GM12878 (cell line): ENCODE measurements at regions not wholly inside any gene's neighbourhood (a gene's known extent, or its start where the extent isn't known, plus 50 kb on each side); places are given as distances from the start of the nearest gene placed in this dataset.

Experiments used
- FOS ChIP-seq: IDR thresholded peaks from 3 replicates; pipeline ENCODE4 v1.6.1; 2011; ENCODE audit warnings: borderline replicate concordance; ENCODE audit not compliant: insufficient read length; ENCODE audit errors: extremely low read depth
- MEF2B ChIP-seq: fragments of 450-650 bp; IDR thresholded peaks from 2 replicates; pipeline ENCODE4 v1.6.1; 2018; ENCODE audit warnings: mild to moderate bottlenecking, moderate library complexity; ENCODE audit not compliant: partially characterized antibody, poor library complexity, severe bottlenecking
- MLLT1 ChIP-seq: fragments of 450-650 bp; IDR thresholded peaks from 2 replicates; pipeline ENCODE4 v1.6.1; 2016; ENCODE audit warnings: mild to moderate bottlenecking
- MTA2 ChIP-seq: fragments of 450-650 bp; IDR thresholded peaks from 2 replicates; pipeline ENCODE4 v1.6.1; 2016; ENCODE audit warnings: low read depth, mild to moderate bottlenecking, moderate library complexity
- NFXL1 ChIP-seq: fragments of 450-650 bp; IDR thresholded peaks from 2 replicates; pipeline ENCODE4 v1.6.1; 2017; ENCODE audit warnings: antibody characterized with exemption, mild to moderate bottlenecking, borderline replicate concordance
- PRDM15 ChIP-seq: fragments of 450-650 bp; formaldehyde crosslinking; IDR thresholded peaks from 2 replicates; pipeline ENCODE4 v1.4.0; 2020; ENCODE audit warnings: mild to moderate bottlenecking, moderate library complexity
- SIX5 ChIP-seq: IDR thresholded peaks from 2 replicates; pipeline ENCODE4 v1.6.1; 2011; ENCODE audit warnings: mild to moderate bottlenecking, low read depth, low read length, moderate library complexity; ENCODE audit not compliant: severe bottlenecking
- ZNF24 ChIP-seq: fragments of 450-650 bp; IDR thresholded peaks from 2 replicates; pipeline ENCODE4 v1.6.1; 2017; ENCODE audit warnings: antibody characterized with exemption, mild to moderate bottlenecking

GRCh38 chr3:166902374-166902773 lies 477.7 kb downstream of the ZBBX start (continued):
- TF ChIP-seq MEF2B (no peak), PRDM15 (CRISPR knock-in tag) (no peak), SIX5 (no peak), MLLT1 (no peak), FOS (no peak), ZNF24 (no peak), MTA2 (no peak), NFXL1 (no peak)
- TF ChIP-seq, all 136 proteins: peak for 0
